Lung (tissue), 11 donors: ENCODE measurements at regions not wholly inside any gene's neighbourhood (a gene's known extent, or its start where the extent isn't known, plus 50 kb on each side); places are given as distances from the start of the nearest gene placed in this dataset.

Source experiments
- ATAC-seq: fragments of 200-7000 bp; cut with Tn5 transposase; one replicate; pipeline ENCODE4 v1.9.1; 2020; ENCODE audit warnings: moderate number of reproducible peaks; ENCODE audit not compliant: insufficient read depth, low FRiP score
- DNase-seq, 3 donors: peaks; one replicate each; pipeline ENCODE4 v3.0.0-alpha.2; 2013 to 2017
- H3K27ac ChIP-seq, 2 donors: one replicate each; pipeline ENCODE4 v1.5.1; 2013; ENCODE audit warnings: mild to moderate bottlenecking in 2 of 2, moderate library complexity in 2 of 2, control low read depth in 1 of 2, inconsistent platforms in 1 of 2, low read depth in 1 of 2, low read length in 1 of 2
- H3K27me3 ChIP-seq, 3 donors: one replicate each; pipeline ENCODE4 v1.5.1; 2013; ENCODE audit warnings: low read length in 2 of 3; ENCODE audit not compliant: control insufficient read depth in 3 of 3, insufficient read depth in 3 of 3
- H3K36me3 ChIP-seq, 4 donors: one replicate each; pipeline ENCODE4 v1.5.1; 2013; ENCODE audit warnings: low read length in 4 of 4, mild to moderate bottlenecking in 1 of 4, moderate library complexity in 1 of 4; ENCODE audit not compliant: control insufficient read depth in 4 of 4, insufficient read depth in 4 of 4
- H3K4me1 ChIP-seq, 5 donors: one replicate each; pipeline ENCODE4 v1.5.1; 2013; ENCODE audit warnings: low read length in 5 of 5, mild to moderate bottlenecking in 2 of 5, moderate library complexity in 1 of 5; ENCODE audit not compliant: control insufficient read depth in 5 of 5, insufficient read depth in 5 of 5
- H3K4me3 ChIP-seq: one replicate; pipeline ENCODE4 v1.5.1; 2013; ENCODE audit warnings: mild to moderate bottlenecking, control low read depth, moderate library complexity
- H3K9ac ChIP-seq, 2 donors: one replicate each; pipeline ENCODE4 v1.5.1; 2013; ENCODE audit warnings: low read length in 2 of 2, control low read depth in 1 of 2; ENCODE audit not compliant: insufficient read depth in 1 of 2
- H3K9me3 ChIP-seq, 4 donors: one replicate each; pipeline ENCODE4 v1.5.1; 2013; ENCODE audit warnings: low read length in 3 of 4, mild to moderate bottlenecking in 1 of 4, moderate library complexity in 1 of 4; ENCODE audit not compliant: control insufficient read depth in 4 of 4, insufficient read depth in 3 of 4
- CTCF ChIP-seq: IDR thresholded peaks from 2 replicates; pipeline ENCODE4 v1.5.1; 2012; ENCODE audit warnings: mild to moderate bottlenecking; ENCODE audit errors: control extremely low read depth, extremely low read depth
- WGBS, 2 donors: extraction: QIAGEN DNeasy Blood & Tissue Kit; methylation state at CpG; one replicate each; pipeline ENCODE4 v1.1.7; 2013; 5-methylcytosine and 5-hydroxymethylcytosine counted together
- donor health status: control.
- donor health status: control.
- donor health status: Bipolar disorder and iron deficiency.
- donor health status: healthy.
- donor health status: DM: yes; HTN: yes; CAD: no.

GRCh38 chr5:163609910-163610309 is 104.5 kb downstream of the MAT2B start:
- H3K4me1 ChIP-seq: no peaks in the 10 kb centered on the region
- DNase-seq (no peak), ATAC-seq (no peak)
- no peaks in the 10 kb centered on the region for H3K36me3 ChIP-seq
- no peak overlapping the region for H3K4me3 ChIP-seq
- WGBS, 2 donors: 78 to 83% methylated on average over 1 of the region's 1 CpG
- no peaks in the 10 kb centered on the region for H3K27me3 ChIP-seq
- H3K27ac ChIP-seq: no peak overlapping the region
- no peak overlapping the region for H3K9ac ChIP-seq
- no peak for TF ChIP-seq CTCF
- H3K9me3 ChIP-seq: no peaks in the 10 kb centered on the region

GRCh38 chr5:163612358-163613149 is 107.1 kb downstream of the MAT2B start:
- Histone ChIP-seq H3K4me3 (no peak overlapping the region), H3K9me3 (no peaks in the 10 kb centered on the region), H3K27me3 (no peaks in the 10 kb centered on the region), H3K27ac (no peak overlapping the region), H3K36me3 (no peaks in the 10 kb centered on the region), H3K4me1 (no peaks in the 10 kb centered on the region), H3K9ac (no peak overlapping the region)
- TF ChIP-seq CTCF: no peak
- WGBS, 2 donors: 58 to 65% methylated on average over 8 of the region's 8 CpGs
- ATAC-seq: no peak
- DNase-seq: no peak

- WGBS, 2 donors: 47 to 53% methylated on average over 4 of the region's 4 CpGs
- ATAC-seq (no peak), DNase-seq (no peak)
- no peaks in the 10 kb centered on the region for H3K4me1 ChIP-seq
- no peak overlapping the region for H3K27ac ChIP-seq
- no peak for TF ChIP-seq CTCF
- no peak overlapping the region for H3K4me3 ChIP-seq
- H3K9me3 ChIP-seq: no peaks in the 10 kb centered on the region
- no peaks in the 10 kb centered on the region for H3K27me3 ChIP-seq
- no peak overlapping the region for H3K9ac ChIP-seq
- no peaks in the 10 kb centered on the region for H3K36me3 ChIP-seq
These were observed 107.7 kb downstream of the MAT2B start for GRCh38 chr5:163613150-163613442.

GRCh38 chr5:163614787-163615186 is 109.4 kb downstream of the MAT2B start:
- TF ChIP-seq CTCF: no peak
- H3K9me3 ChIP-seq: no peaks in the 10 kb centered on the region
- H3K36me3 ChIP-seq: no peaks in the 10 kb centered on the region
- 60 to 86% methylated on average over 3 of the region's 3 CpGs for WGBS, 2 donors
- H3K4me3 ChIP-seq: no peak overlapping the region
- ATAC-seq: no peak
- H3K27ac ChIP-seq: no peak overlapping the region
- no peaks in the 10 kb centered on the region for H3K4me1 ChIP-seq
- H3K9ac ChIP-seq: peak overlapping the region in 1 of 2 donors; percentile 16
- no peaks in the 10 kb centered on the region for H3K27me3 ChIP-seq
- DNase-seq: no peak
